ENCODE measurements at regions not wholly inside any gene's neighbourhood (a gene's known extent, or its start where the extent isn't known, plus 50 kb on each side); places are given as distances from the start of the nearest gene placed in this dataset.
A peak's percentile ranks its signal among the peaks of the same experiment; 100 is the strongest.

DNA sequence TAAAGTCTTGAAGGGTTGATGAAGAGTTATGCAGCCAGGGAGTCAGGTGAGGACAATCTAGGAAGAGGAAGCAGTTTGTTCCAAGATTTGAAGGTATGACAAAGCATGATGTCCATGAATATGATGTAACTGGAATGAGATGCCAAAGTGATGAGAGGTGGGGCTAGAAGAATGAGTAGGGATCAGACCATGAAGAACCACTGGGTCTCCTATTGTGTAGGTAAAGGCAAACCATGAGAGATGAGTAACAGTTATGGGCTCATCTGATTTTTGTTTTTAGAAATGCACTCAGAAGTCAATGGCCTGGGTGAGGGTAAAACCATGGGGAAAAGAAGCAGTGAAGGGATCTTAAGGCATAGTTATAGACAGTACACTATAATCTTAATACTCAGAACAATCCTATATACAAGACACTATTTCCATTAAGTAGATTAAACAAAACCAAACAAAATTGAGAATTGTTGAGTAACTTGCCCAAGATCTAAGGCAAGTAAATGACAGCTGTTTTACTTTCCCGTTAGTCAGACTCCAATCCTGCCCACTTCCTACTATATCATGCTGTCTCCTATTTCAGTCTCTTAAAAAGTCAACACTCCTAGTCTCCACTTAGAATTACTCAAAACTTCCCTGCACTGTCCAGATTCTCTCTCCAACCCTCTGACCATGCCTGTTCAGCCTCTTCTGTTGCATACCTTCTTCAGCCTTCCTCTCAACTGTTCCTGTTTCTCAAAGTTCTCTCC, 393.8 kb upstream of the MEF2C start:
- no peaks in the 10 kb centered on the region for H3K9me3 ChIP-seq (ENCODE audit: low read depth)
- peak; percentile 53 for DNase-seq

GRCh38 chr5:89275066-89275855, 392.3 kb upstream of the MEF2C start:
- no peak overlapping the region for H3K27ac ChIP-seq
- no peak overlapping the region for H3K9ac ChIP-seq
- H3K4me1 ChIP-seq (ENCODE audit: insufficient read depth), result peaks cover 26% of the 10 kb centered on the region
- H3F3A ChIP-seq (ENCODE audit: insufficient read depth), result peaks cover 27% of the 10 kb centered on the region
- H2AFZ ChIP-seq, result no peak overlapping the region
- 94 to 99% methylated on average over 4 of the region's 4 CpGs for WGBS, 2 experiments (ENCODE audit: low coverage in 1 of 2, low lambda C conversion rate in 2 of 2, missing lambda C conversion rate in 2 of 2)
- TF ChIP-seq EZH2 (IDR thresholded peaks at IDR 0.05; ENCODE audit: insufficient read depth, poor library complexity, severe bottlenecking) (no peak), EZH2phosphoT487 (IDR thresholded peaks at IDR 0.05; ENCODE audit: insufficient read depth, low read depth) (no peak)
- H3K79me2 ChIP-seq (ENCODE audit: insufficient read depth), result no peaks in the 10 kb centered on the region
- H4K20me1 ChIP-seq (ENCODE audit: insufficient read depth), result no peaks in the 10 kb centered on the region
- DNase-seq, result no peak
- no peak overlapping the region for H3K4me2 ChIP-seq (ENCODE audit: unreplicated experiment)
- in situ Hi-C loops (cut with MboI), result no loop called here
- H3K4me3 ChIP-seq, result no peak overlapping the region
- H3K9me3 ChIP-seq (ENCODE audit: low read depth), result no peaks in the 10 kb centered on the region
- no peaks in the 10 kb centered on the region for H3K27me3 ChIP-seq (replicated peaks; ENCODE audit: insufficient read depth)
- H3K9me2 ChIP-seq (ENCODE audit: insufficient read depth), result no peaks in the 10 kb centered on the region
- no peaks in the 10 kb centered on the region for H3K36me3 ChIP-seq (ENCODE audit: low read depth)

More for the DNA sequence above, 393.8 kb upstream of the MEF2C start:
- Histone ChIP-seq H3K36me3 (ENCODE audit: low read depth) (no peaks in the 10 kb centered on the region), H2AFZ (no peak overlapping the region), H4K20me1 (ENCODE audit: insufficient read depth) (no peaks in the 10 kb centered on the region), H3K9me2 (ENCODE audit: insufficient read depth) (no peaks in the 10 kb centered on the region), H3K79me2 (ENCODE audit: insufficient read depth) (no peaks in the 10 kb centered on the region), H3F3A (ENCODE audit: insufficient read depth) (peaks cover 27% of the 10 kb centered on the region), H3K27ac (peak overlapping the region; percentile 38), H3K4me1 (ENCODE audit: insufficient read depth) (peaks cover 26% of the 10 kb centered on the region), H3K27me3 (replicated peaks; ENCODE audit: insufficient read depth) (no peaks in the 10 kb centered on the region), H3K9ac (no peak overlapping the region), H3K4me2 (ENCODE audit: unreplicated experiment) (no peak overlapping the region), H3K4me3 (no peak overlapping the region)
- in situ Hi-C loops (cut with MboI), result no loop called here
- no peak for TF ChIP-seq EZH2phosphoT487 (IDR thresholded peaks at IDR 0.05; ENCODE audit: insufficient read depth, low read depth)
- no peak for TF ChIP-seq EZH2 (IDR thresholded peaks at IDR 0.05; ENCODE audit: insufficient read depth, poor library complexity, severe bottlenecking)
- 10 to 27% methylated on average over 1 of the region's 1 CpG for WGBS, 2 experiments (ENCODE audit: low coverage in 1 of 2, low lambda C conversion rate in 2 of 2, missing lambda C conversion rate in 2 of 2)

DNA sequence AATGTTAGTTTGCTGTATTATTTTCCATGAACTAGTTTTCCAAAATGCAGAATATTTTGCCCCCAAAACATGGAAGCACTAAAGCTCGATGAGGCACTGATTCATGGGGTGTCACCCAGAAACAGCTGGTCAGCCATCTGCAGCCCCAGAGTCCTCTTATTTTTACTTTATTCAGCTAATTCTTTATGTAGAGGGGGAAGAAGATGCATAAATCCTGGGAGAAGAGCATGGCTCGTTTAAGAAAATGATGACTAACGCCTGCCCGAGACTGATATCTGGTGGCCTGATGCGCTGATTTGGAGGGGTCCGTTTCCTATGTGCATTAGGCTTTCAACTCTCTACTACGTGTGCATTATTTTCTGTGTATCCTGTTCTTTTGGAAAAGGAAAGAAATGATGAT, 390.3 kb upstream of the MEF2C start:
- WGBS, 2 experiments (ENCODE audit: low coverage in 1 of 2, low lambda C conversion rate in 2 of 2, missing lambda C conversion rate in 2 of 2), result 81% methylated on average over 7 of the region's 7 CpGs
- in situ Hi-C loops (cut with MboI), result no loop called here
- no peaks in the 10 kb centered on the region for H3K36me3 ChIP-seq (ENCODE audit: low read depth)

GRCh38 chr5:89270901-89271300, 387.9 kb upstream of the MEF2C start:
- WGBS, 2 experiments (ENCODE audit: low coverage in 1 of 2, low lambda C conversion rate in 2 of 2, missing lambda C conversion rate in 2 of 2), result 76 to 80% methylated on average over 5 of the region's 5 CpGs
- Histone ChIP-seq H3K36me3 (ENCODE audit: low read depth) (no peaks in the 10 kb centered on the region), H3K27ac (no peak overlapping the region), H3K4me2 (ENCODE audit: unreplicated experiment) (no peak overlapping the region), H2AFZ (no peak overlapping the region), H4K20me1 (ENCODE audit: insufficient read depth) (no peaks in the 10 kb centered on the region), H3K9ac (no peak overlapping the region), H3K4me3 (no peak overlapping the region), H3K27me3 (replicated peaks; ENCODE audit: insufficient read depth) (no peaks in the 10 kb centered on the region), H3K9me2 (ENCODE audit: insufficient read depth) (no peaks in the 10 kb centered on the region), H3K9me3 (ENCODE audit: low read depth) (no peaks in the 10 kb centered on the region), H3F3A (ENCODE audit: insufficient read depth) (peaks cover 4% of the 10 kb centered on the region; the same call in 1 of the 2 replicates), H3K4me1 (ENCODE audit: insufficient read depth) (peaks cover 3% of the 10 kb centered on the region), H3K79me2 (ENCODE audit: insufficient read depth) (no peaks in the 10 kb centered on the region)
- in situ Hi-C loops (cut with MboI), result no loop called here
- no peak for DNase-seq
- no peak for TF ChIP-seq EZH2 (IDR thresholded peaks at IDR 0.05; ENCODE audit: insufficient read depth, poor library complexity, severe bottlenecking)
- no peak for TF ChIP-seq EZH2phosphoT487 (IDR thresholded peaks at IDR 0.05; ENCODE audit: insufficient read depth, low read depth)

More for the DNA sequence above, 390.3 kb upstream of the MEF2C start:
- Histone ChIP-seq H3K4me2 (ENCODE audit: unreplicated experiment) (no peak overlapping the region), H3K9me3 (ENCODE audit: low read depth) (no peaks in the 10 kb centered on the region), H3K4me1 (ENCODE audit: insufficient read depth) (peaks cover 20% of the 10 kb centered on the region), H3K9me2 (ENCODE audit: insufficient read depth) (no peaks in the 10 kb centered on the region), H3K4me3 (no peak overlapping the region), H4K20me1 (ENCODE audit: insufficient read depth) (no peaks in the 10 kb centered on the region), H2AFZ (no peak overlapping the region), H3K9ac (no peak overlapping the region), H3K27ac (no peak overlapping the region), H3K79me2 (ENCODE audit: insufficient read depth) (no peaks in the 10 kb centered on the region), H3K27me3 (replicated peaks; ENCODE audit: insufficient read depth) (no peaks in the 10 kb centered on the region), H3F3A (ENCODE audit: insufficient read depth) (peaks cover 22% of the 10 kb centered on the region)
- no peak for DNase-seq
- TF ChIP-seq EZH2 (IDR thresholded peaks at IDR 0.05; ENCODE audit: insufficient read depth, poor library complexity, severe bottlenecking) (no peak), EZH2phosphoT487 (IDR thresholded peaks at IDR 0.05; ENCODE audit: insufficient read depth, low read depth) (no peak)
